ENCODE measurements at regions not wholly inside any gene's neighbourhood (a gene's known extent, or its start where the extent isn't known, plus 50 kb on each side); places are given as distances from the start of the nearest gene placed in this dataset.
"Not testable (repeated sequence)": the region's sequence is repeated elsewhere in the genome, so short reads cannot be mapped to it uniquely, and the experiment has no call there.

GRCh38 chr18:57951117-57951796 lies 92.8 kb upstream of the NEDD4L start:
- TF ChIP-seq EZH2phosphoT487 (IDR thresholded peaks at IDR 0.05; ENCODE audit: low read depth): no peak
- TF ChIP-seq, protein P1, sequence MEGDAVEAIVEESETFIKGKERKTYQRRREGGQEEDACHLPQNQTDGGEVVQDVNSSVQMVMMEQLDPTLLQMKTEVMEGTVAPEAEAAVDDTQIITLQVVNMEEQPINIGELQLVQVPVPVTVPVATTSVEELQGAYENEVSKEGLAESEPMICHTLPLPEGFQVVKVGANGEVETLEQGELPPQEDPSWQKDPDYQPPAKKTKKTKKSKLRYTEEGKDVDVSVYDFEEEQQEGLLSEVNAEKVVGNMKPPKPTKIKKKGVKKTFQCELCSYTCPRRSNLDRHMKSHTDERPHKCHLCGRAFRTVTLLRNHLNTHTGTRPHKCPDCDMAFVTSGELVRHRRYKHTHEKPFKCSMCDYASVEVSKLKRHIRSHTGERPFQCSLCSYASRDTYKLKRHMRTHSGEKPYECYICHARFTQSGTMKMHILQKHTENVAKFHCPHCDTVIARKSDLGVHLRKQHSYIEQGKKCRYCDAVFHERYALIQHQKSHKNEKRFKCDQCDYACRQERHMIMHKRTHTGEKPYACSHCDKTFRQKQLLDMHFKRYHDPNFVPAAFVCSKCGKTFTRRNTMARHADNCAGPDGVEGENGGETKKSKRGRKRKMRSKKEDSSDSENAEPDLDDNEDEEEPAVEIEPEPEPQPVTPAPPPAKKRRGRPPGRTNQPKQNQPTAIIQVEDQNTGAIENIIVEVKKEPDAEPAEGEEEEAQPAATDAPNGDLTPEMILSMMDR (IDR thresholded peaks at IDR 0.05; ENCODE audit: low read depth, low read length): peak; percentile 37; the same call in 1 of the 2 replicates
- H2AFZ ChIP-seq (ENCODE audit: low read depth, low read length): peak overlapping the region; percentile 40
- peak overlapping the region; percentile 5; the same call in 1 of the 2 replicates for H3K27ac ChIP-seq (ENCODE audit: low read length)
- H3K4me3 ChIP-seq (ENCODE audit: low read length): peak overlapping the region; percentile 53
- peaks cover 28% of the 10 kb centered on the region for H3K4me1 ChIP-seq (ENCODE audit: low read length)
- H3K4me2 ChIP-seq (ENCODE audit: low read length): peak overlapping the region; percentile 70
- H3K27me3 ChIP-seq (ENCODE audit: low read depth, low read length): peaks cover 13% of the 10 kb centered on the region
- no peaks in the 10 kb centered on the region for H3K36me3 ChIP-seq (replicated peaks; ENCODE audit: low read depth, low read length)
- no peaks in the 10 kb centered on the region for H3K79me2 ChIP-seq (ENCODE audit: low read length)
- no peaks in the 10 kb centered on the region for H4K20me1 ChIP-seq (ENCODE audit: insufficient read depth, low read length)
- no peak overlapping the region; the same call in 1 of the 2 replicates for H3K9ac ChIP-seq (ENCODE audit: low read length)
- no peaks in the 10 kb centered on the region for H3K9me3 ChIP-seq (ENCODE audit: insufficient read depth, low read length)

GRCh38 chr18:57950542-57950941 lies 93.5 kb upstream of the NEDD4L start:
- H3K4me1 ChIP-seq (ENCODE audit: low read length): peaks cover 29% of the 10 kb centered on the region
- H3K36me3 ChIP-seq (replicated peaks; ENCODE audit: low read depth, low read length): no peaks in the 10 kb centered on the region
- H3K27me3 ChIP-seq (ENCODE audit: low read depth, low read length): peaks cover 6% of the 10 kb centered on the region; the same call in 1 of the 2 replicates
- H3K9me3 ChIP-seq (ENCODE audit: insufficient read depth, low read length): no peaks in the 10 kb centered on the region
- H3K27ac ChIP-seq (ENCODE audit: low read length): peak overlapping the region; percentile 5; the same call in 1 of the 2 replicates
- peak overlapping the region; percentile 70 for H3K4me2 ChIP-seq (ENCODE audit: low read length)
- peak overlapping the region; percentile 53 for H3K4me3 ChIP-seq (ENCODE audit: low read length)
- no peaks in the 10 kb centered on the region for H4K20me1 ChIP-seq (ENCODE audit: insufficient read depth, low read length)
- H3K9ac ChIP-seq (ENCODE audit: low read length): no peak overlapping the region
- TF ChIP-seq, protein P1 (IDR thresholded peaks at IDR 0.05; ENCODE audit: low read depth, low read length): no peak
- no peak for TF ChIP-seq EZH2phosphoT487 (IDR thresholded peaks at IDR 0.05; ENCODE audit: low read depth)
- no peaks in the 10 kb centered on the region for H3K79me2 ChIP-seq (ENCODE audit: low read length)
- no peak overlapping the region for H2AFZ ChIP-seq (ENCODE audit: low read depth, low read length)

DNA sequence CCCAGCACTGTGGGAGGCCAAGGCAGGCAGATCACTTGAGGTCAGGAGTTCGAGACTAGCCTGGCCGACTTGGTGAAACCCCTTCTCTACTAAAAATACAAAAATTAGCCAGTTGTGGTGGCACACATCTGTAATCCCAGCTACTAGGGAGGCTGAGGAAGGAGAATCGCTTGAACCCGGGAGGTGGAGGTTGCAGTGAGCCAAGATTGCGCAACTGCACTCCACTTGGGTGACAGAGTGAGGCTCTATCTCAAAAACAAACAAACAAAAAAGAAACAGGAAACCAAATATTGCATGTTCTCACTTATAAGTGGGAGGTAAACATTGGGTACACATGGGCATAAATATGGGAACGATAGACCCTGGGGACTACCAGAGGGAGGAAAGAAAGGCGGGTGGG lies 94.7 kb upstream of the NEDD4L start:
- H3K27me3 ChIP-seq (ENCODE audit: low read depth, low read length); H3K27ac ChIP-seq (ENCODE audit: low read length); H3K9me3 ChIP-seq (ENCODE audit: insufficient read depth, low read length); H3K36me3 ChIP-seq (replicated peaks; ENCODE audit: low read depth, low read length); H3K4me3 ChIP-seq (ENCODE audit: low read length); H2AFZ ChIP-seq (ENCODE audit: low read depth, low read length); H3K79me2 ChIP-seq (ENCODE audit: low read length); H4K20me1 ChIP-seq (ENCODE audit: insufficient read depth, low read length); H3K9ac ChIP-seq (ENCODE audit: low read length); H3K4me2 ChIP-seq (ENCODE audit: low read length): not testable (repeated sequence)
- peaks cover 29% of the 10 kb centered on the region for H3K4me1 ChIP-seq (ENCODE audit: low read length)

GRCh38 chr18:57947117-57947516 lies 96.9 kb upstream of the NEDD4L start:
- H3K36me3 ChIP-seq (replicated peaks; ENCODE audit: low read depth, low read length): no peaks in the 10 kb centered on the region
- H3K9me3 ChIP-seq (ENCODE audit: insufficient read depth, low read length): no peaks in the 10 kb centered on the region
- H4K20me1 ChIP-seq (ENCODE audit: insufficient read depth, low read length): no peaks in the 10 kb centered on the region
- no peak overlapping the region for H2AFZ ChIP-seq (ENCODE audit: low read depth, low read length)
- peak overlapping the region; percentile 5; the same call in 1 of the 2 replicates for H3K4me2 ChIP-seq (ENCODE audit: low read length)
- no peaks in the 10 kb centered on the region for H3K79me2 ChIP-seq (ENCODE audit: low read length)
- TF ChIP-seq, protein P1 (IDR thresholded peaks at IDR 0.05; ENCODE audit: low read depth, low read length): no peak
- no peak for TF ChIP-seq EZH2phosphoT487 (IDR thresholded peaks at IDR 0.05; ENCODE audit: low read depth)
- no peak overlapping the region for H3K27ac ChIP-seq (ENCODE audit: low read length)
- H3K4me3 ChIP-seq (ENCODE audit: low read length): no peak overlapping the region
- H3K27me3 ChIP-seq (ENCODE audit: low read depth, low read length): no peaks in the 10 kb centered on the region; the same call in 1 of the 2 replicates
- H3K9ac ChIP-seq (ENCODE audit: low read length): no peak overlapping the region
- H3K4me1 ChIP-seq (ENCODE audit: low read length): peaks cover 46% of the 10 kb centered on the region
